GM12878 (cell line): ENCODE measurements at regions not wholly inside any gene's neighbourhood (a gene's known extent, or its start where the extent isn't known, plus 50 kb on each side); places are given as distances from the start of the nearest gene placed in this dataset.

Experiments used
- ATAC-seq: fragments of 200-7000 bp; cut with Tn5 transposase; 3 replicates; pipeline ENCODE4 v1.9.1; 2020; ENCODE audit warnings: mild to moderate bottlenecking, moderate library complexity
- BruUV-seq: library from RNA; stranded (reverse); fragments of 400-500 nt; replicated peaks from 2 replicates; lab custom pipeline; 2021; lab: Mats Ljungman, UMichigan
- CTCF ChIA-PET: fragments of 300-600 bp; sonication (Branson Sonifier 250); formaldehyde crosslinking; extraction: SDS; loops from one replicate; lab custom pipeline; 2021; ENCODE audit warnings: inconsistent platforms; lab: Yijun Ruan, JAX
- POLR2A ChIA-PET: fragments of 350-600 bp; formaldehyde crosslinking; extraction: SDS; loops from one replicate; lab custom pipeline; 2021; ENCODE audit warnings: inconsistent platforms; lab: Charles Lee
- RAD21 ChIA-PET: fragments of 300-600 bp; sonication (Branson Sonifier 250); formaldehyde crosslinking; loops from one replicate; lab custom pipeline; 2023; ENCODE audit warnings: antibody characterized with exemption; ENCODE audit not compliant: unreplicated experiment; lab: Charles Lee
- SMC1A ChIA-PET: fragments of 300-600 bp; sonication (Branson Sonifier 250); formaldehyde crosslinking; loops from one replicate; lab custom pipeline; 2023; ENCODE audit not compliant: unreplicated experiment, uncharacterized antibody; lab: Charles Lee
- DNase-seq: peaks from one replicate; pipeline ENCODE4 v3.0.0-alpha.2; 2011; ENCODE audit warnings: low read depth, low spot score
- FAIRE-seq: peaks from 3 replicates; lab custom pipeline; 2011; peaks lifted over from hg19 to GRCh38; lab: Jason Lieb, UNC
- H2AFZ ChIP-seq: 2 replicates; pipeline ENCODE4 v1.6.0; 2011; ENCODE audit warnings: low read depth, low read length, control low read depth; ENCODE audit not compliant: control insufficient read depth
- H3K27ac ChIP-seq: 2 replicates; pipeline ENCODE4 v1.5.1; 2011; ENCODE audit warnings: control low read depth; ENCODE audit not compliant: control insufficient read depth, insufficient read depth
- H3K27me3 ChIP-seq, 2 experiments: replicated peaks in 1 of 2; 2 replicates each; pipeline versions ENCODE4 v1.6.0 to v1.6.1; 2011; ENCODE audit warnings: low read length in 1 of 2; ENCODE audit not compliant: control insufficient read depth in 2 of 2, insufficient read depth in 2 of 2
- H3K36me3 ChIP-seq, 2 experiments: 2 replicates each; pipeline ENCODE4 v1.5.1; 2011; ENCODE audit warnings: low read length in 1 of 2; ENCODE audit not compliant: control insufficient read depth in 2 of 2, insufficient read depth in 2 of 2
- H3K4me1 ChIP-seq: 2 replicates; pipeline ENCODE4 v1.6.1; 2011; ENCODE audit warnings: mild to moderate bottlenecking, low read length, moderate library complexity, mixed read lengths; ENCODE audit not compliant: control insufficient read depth, insufficient read depth
- H3K4me2 ChIP-seq: 2 replicates; pipeline ENCODE4 v1.6.0; 2011; ENCODE audit warnings: control low read depth; ENCODE audit not compliant: control insufficient read depth, insufficient read depth
- H3K4me3 ChIP-seq: fragments of 200-600 bp; sonication (generic); 2 replicates; pipeline ENCODE4 v1.5.1; 2016
- H3K79me2 ChIP-seq: 2 replicates; pipeline ENCODE4 v1.6.0; 2011; ENCODE audit warnings: low read length; ENCODE audit not compliant: control insufficient read depth, insufficient read depth
- H3K9ac ChIP-seq: 2 replicates; pipeline ENCODE4 v1.8.0; 2011; ENCODE audit warnings: low read length, control low read depth, mixed read lengths; ENCODE audit not compliant: control insufficient read depth, insufficient read depth
- H3K9me3 ChIP-seq: replicated peaks from 3 replicates; pipeline ENCODE4 v1.5.1; 2011; ENCODE audit warnings: mild to moderate bottlenecking, low read length; ENCODE audit not compliant: control insufficient read depth, insufficient read depth
- H4K20me1 ChIP-seq: 2 replicates; pipeline ENCODE4 v1.6.0; 2011; ENCODE audit not compliant: control insufficient read depth, insufficient read depth
- CUX1 ChIP-seq: IDR thresholded peaks from 2 replicates; pipeline ENCODE4 v1.6.1; 2012; ENCODE audit warnings: improper control_type of control experiment, low read depth, low read length; ENCODE audit not compliant: insufficient replicate concordance
- GABPA ChIP-seq: IDR thresholded peaks from 2 replicates; pipeline ENCODE4 v1.6.1; 2014; ENCODE audit warnings: antibody characterized with exemption, low read depth, mild to moderate bottlenecking, inconsistent platforms
- GATAD2B ChIP-seq: fragments of 450-650 bp; conservative IDR thresholded peaks from 2 replicates; pipeline ENCODE4 v1.6.1; 2017; ENCODE audit warnings: low read depth, mild to moderate bottlenecking, moderate library complexity
- IRF5 ChIP-seq: fragments of 450-650 bp; IDR thresholded peaks from 2 replicates; pipeline ENCODE4 v1.6.1; 2017; ENCODE audit warnings: borderline replicate concordance
- KLF5 ChIP-seq: fragments of 450-650 bp; IDR thresholded peaks from 2 replicates; pipeline ENCODE4 v1.6.1; 2014; ENCODE audit warnings: mild to moderate bottlenecking; ENCODE audit not compliant: partially characterized antibody
- MEF2A ChIP-seq: IDR thresholded peaks from 2 replicates; pipeline ENCODE4 v1.6.1; 2011; ENCODE audit warnings: low read depth, mild to moderate bottlenecking, low read length, moderate library complexity; ENCODE audit not compliant: insufficient read depth
- MYB ChIP-seq: fragments of 150-350 bp; IDR thresholded peaks from 2 replicates; pipeline ENCODE4 v1.6.1; 2014; ENCODE audit warnings: mild to moderate bottlenecking, low read depth, low read length, borderline replicate concordance
- NFIC ChIP-seq: IDR thresholded peaks from 2 replicates; pipeline ENCODE4 v1.6.1; 2012; ENCODE audit warnings: low read depth, mild to moderate bottlenecking, inconsistent platforms, low read length, moderate library complexity
- NFYB ChIP-seq: IDR thresholded peaks from 2 replicates; pipeline ENCODE4 v1.6.1; 2011; ENCODE audit warnings: low read depth, mild to moderate bottlenecking, low read length, improper control_type of control experiment, moderate library complexity; ENCODE audit not compliant: insufficient read depth
- NRF1 ChIP-seq: conservative IDR thresholded peaks from 2 replicates; pipeline ENCODE4 v1.6.1; 2011; ENCODE audit warnings: mild to moderate bottlenecking, low read depth, low read length, improper control_type of control experiment
- PML ChIP-seq: IDR thresholded peaks from 2 replicates; pipeline ENCODE4 v1.6.1; 2012; ENCODE audit warnings: low read length, inconsistent platforms
- POLR2A ChIP-seq: IDR thresholded peaks from 2 replicates; pipeline ENCODE4 v1.6.1; 2011; ENCODE audit warnings: low read depth, mild to moderate bottlenecking, low read length
- POU2F2 ChIP-seq: IDR thresholded peaks from 3 replicates; pipeline ENCODE4 v1.6.1; 2011; ENCODE audit warnings: low read depth, mild to moderate bottlenecking, low read length, borderline replicate concordance
- RUNX3 ChIP-seq: IDR thresholded peaks from 2 replicates; pipeline ENCODE4 v1.6.1; 2012; ENCODE audit warnings: low read length, inconsistent platforms
- SMAD5 ChIP-seq: IDR thresholded peaks from 2 replicates; pipeline ENCODE4 v1.6.1; 2016; ENCODE audit warnings: antibody characterized with exemption, low read depth
- TBL1XR1 ChIP-seq: IDR thresholded peaks from 2 replicates; pipeline ENCODE4 v1.6.1; 2012; ENCODE audit warnings: low read depth, low read length, improper control_type of control experiment
- TCF7 ChIP-seq: IDR thresholded peaks from 2 replicates; pipeline ENCODE4 v1.6.1; 2014; ENCODE audit warnings: antibody characterized with exemption, borderline replicate concordance
- ZNF384 ChIP-seq: IDR thresholded peaks from 2 replicates; pipeline ENCODE4 v1.6.1; 2012; ENCODE audit warnings: low read depth, mild to moderate bottlenecking, low read length, improper control_type of control experiment, borderline replicate concordance
- WGBS: methylation state at CpG from one replicate; pipeline ENCODE4 v1.1.6; 2016; ENCODE audit warnings: low lambda C conversion rate; ENCODE audit not compliant: insufficient replicate concordance, insufficient coverage; ENCODE audit errors: missing lambda C conversion rate; 5-methylcytosine and 5-hydroxymethylcytosine counted together
- in situ Hi-C: fragments of 300-500 bp; cut with MboI; formaldehyde crosslinking; loops from 9 replicates; pipeline ENCODE4 v1.14.3; 2018; ENCODE audit warnings: mixed read lengths
- intact Hi-C: fragments of 100-400 bp; cut with micrococcal nuclease; formaldehyde crosslinking; loops from one replicate; pipeline ENCODE4 v1.14.2; 2022; ENCODE audit not compliant: unreplicated experiment

- Histone ChIP-seq H3K4me3 (no peak overlapping the region), H3K27me3 (no peaks in the 10 kb centered on the region; a peak in 2 of 4 replicates), H3K79me2 (no peaks in the 10 kb centered on the region), H2AFZ (no peak overlapping the region), H3K27ac (no peak overlapping the region), H3K4me1 (no peaks in the 10 kb centered on the region), H3K4me2 (no peak overlapping the region), H3K9ac (no peak overlapping the region), H4K20me1 (no peaks in the 10 kb centered on the region), H3K36me3 (no peaks in the 10 kb centered on the region), H3K9me3 (no peaks in the 10 kb centered on the region)
- ChIA-PET RAD21 (no interaction called here), CTCF (no interaction called here), SMC1A (no interaction called here), POLR2A (no interaction called here)
- intact Hi-C loops (no loop called here), in situ Hi-C loops (no loop called here)
- DNase-seq (no peak), FAIRE-seq (no peak), ATAC-seq (no peak)
- 48% methylated on average over 18 of the region's 18 CpGs for WGBS
- BruUV-seq = no TSS peak
- TF ChIP-seq NFYB = no peak
- no peak for TF ChIP-seq IRF5
- no peak for TF ChIP-seq MEF2A
- no peak for TF ChIP-seq CUX1
- TF ChIP-seq ZNF384 = no peak
- TF ChIP-seq RUNX3 = no peak
- no peak for TF ChIP-seq GABPA
- no peak for TF ChIP-seq KLF5
- no peak for TF ChIP-seq POU2F2
- TF ChIP-seq MYB = no peak
- TF ChIP-seq NRF1 = no peak
- TF ChIP-seq TBL1XR1 = no peak
- TF ChIP-seq POLR2A = no peak
- no peak for TF ChIP-seq TCF7
- no peak for TF ChIP-seq PML
- no peak for TF ChIP-seq NFIC
- TF ChIP-seq GATAD2B = no peak
- TF ChIP-seq SMAD5 = no peak
These were observed 53.4 kb upstream of the NEO1 start for GRCh38 chr15:72998681-72999466.
